Liver (tissue), 8 donors: ENCODE measurements at regions not wholly inside any gene's neighbourhood (a gene's known extent, or its start where the extent isn't known, plus 50 kb on each side); places are given as distances from the start of the nearest gene placed in this dataset.

Source experiments
- DNase-seq: peaks from one replicate; pipeline ENCODE4 v3.0.0-alpha.2; 2017; ENCODE audit warnings: low spot score
- H3K27ac ChIP-seq, 2 donors: one replicate each; pipeline ENCODE4 v1.7.0; 2013; ENCODE audit warnings: inconsistent platforms in 2 of 2, low read length in 2 of 2, control low read depth in 1 of 2, low read depth in 1 of 2, mild to moderate bottlenecking in 1 of 2
- H3K27me3 ChIP-seq, 4 donors: one replicate each; pipeline versions ENCODE4 v1.6.1 to v1.7.0; 2013; ENCODE audit warnings: low read length in 3 of 4, inconsistent platforms in 1 of 4, mild to moderate bottlenecking in 1 of 4, moderate library complexity in 1 of 4; ENCODE audit not compliant: control insufficient read depth in 4 of 4, insufficient read depth in 4 of 4
- H3K36me3 ChIP-seq, 4 donors: one replicate each; pipeline versions ENCODE4 v1.6.1 to v1.7.0; 2013; ENCODE audit warnings: low read length in 3 of 4, mild to moderate bottlenecking in 3 of 4, low read depth in 1 of 4, moderate library complexity in 1 of 4; ENCODE audit not compliant: control insufficient read depth in 4 of 4, insufficient read depth in 3 of 4
- H3K4me1 ChIP-seq, 4 donors: one replicate each; pipeline versions ENCODE4 v1.6.1 to v1.7.0; 2013; ENCODE audit warnings: low read length in 3 of 4, mild to moderate bottlenecking in 3 of 4, moderate library complexity in 1 of 4; ENCODE audit not compliant: control insufficient read depth in 4 of 4, insufficient read depth in 4 of 4
- H3K4me3 ChIP-seq, 3 donors: one replicate each; pipeline versions ENCODE4 v1.6.1 to v1.7.0; 2013; ENCODE audit warnings: low read length in 3 of 3, control low read depth in 1 of 3, low read depth in 1 of 3, mild to moderate bottlenecking in 1 of 3
- H3K9ac ChIP-seq, 2 donors: one replicate each; pipeline ENCODE4 v1.7.0; 2013; ENCODE audit warnings: low read length in 2 of 2, mild to moderate bottlenecking in 2 of 2, moderate library complexity in 2 of 2, control low read depth in 1 of 2, low read depth in 1 of 2
- H3K9me3 ChIP-seq, 4 donors: one replicate each; pipeline versions ENCODE4 v1.6.1 to v1.7.0; 2013; ENCODE audit warnings: low read length in 3 of 4; ENCODE audit not compliant: control insufficient read depth in 4 of 4
- ATF3 ChIP-seq: IDR thresholded peaks from 2 replicates; pipeline ENCODE4 v1.6.1; 2016; ENCODE audit warnings: antibody characterized with exemption
- CTCF ChIP-seq: fragments of 150-350 bp; IDR thresholded peaks from 2 replicates; pipeline ENCODE4 v1.5.1; 2017; ENCODE audit warnings: improper control_type of control experiment, low read depth, low read length; ENCODE audit not compliant: missing input control
- EGR1 ChIP-seq, 2 donors: IDR thresholded peaks; 2 replicates each; pipeline ENCODE4 v1.6.1; 2016 to 2018; ENCODE audit warnings: antibody characterized with exemption in 2 of 2, low read depth in 2 of 2
- FOXA1 ChIP-seq: IDR thresholded peaks from 2 replicates; pipeline ENCODE4 v1.6.1; 2016; ENCODE audit warnings: antibody characterized with exemption
- FOXA2 ChIP-seq: IDR thresholded peaks from 2 replicates; pipeline ENCODE4 v1.6.1; 2016; ENCODE audit warnings: antibody characterized with exemption
- GABPA ChIP-seq, 2 donors: IDR thresholded peaks in 1 of 2; conservative IDR thresholded peaks in 1 of 2; 2 replicates each; pipeline ENCODE4 v1.6.1; 2016; ENCODE audit warnings: antibody characterized with exemption in 2 of 2, mild to moderate bottlenecking in 1 of 2, moderate library complexity in 1 of 2
- HNF4A ChIP-seq, 2 donors: conservative IDR thresholded peaks; 2 replicates each; pipeline ENCODE4 v1.6.1; 2016; ENCODE audit warnings: antibody characterized with exemption in 2 of 2, mild to moderate bottlenecking in 2 of 2
- HNF4G ChIP-seq: IDR thresholded peaks from 2 replicates; pipeline ENCODE4 v1.6.1; 2016; ENCODE audit warnings: antibody characterized with exemption
- JUND ChIP-seq, 2 donors: IDR thresholded peaks; 2 replicates each; pipeline ENCODE4 v1.6.1; 2016; ENCODE audit warnings: antibody characterized with exemption in 2 of 2
- MAX ChIP-seq: IDR thresholded peaks from 2 replicates; pipeline ENCODE4 v1.6.1; 2016; ENCODE audit warnings: antibody characterized with exemption
- NR2F2 ChIP-seq: IDR thresholded peaks from 2 replicates; pipeline ENCODE4 v1.6.1; 2016; ENCODE audit warnings: antibody characterized with exemption
- RAD21 ChIP-seq, 2 donors: IDR thresholded peaks; 2 replicates each; pipeline ENCODE4 v1.6.1; 2016; ENCODE audit warnings: antibody characterized with exemption in 2 of 2, mild to moderate bottlenecking in 2 of 2
- REST ChIP-seq: IDR thresholded peaks from 2 replicates; pipeline ENCODE4 v1.6.1; 2016; ENCODE audit warnings: antibody characterized with exemption, mild to moderate bottlenecking
- RXRA ChIP-seq, 2 donors: IDR thresholded peaks; 2 replicates each; pipeline ENCODE4 v1.6.1; 2017 to 2018; ENCODE audit warnings: antibody characterized with exemption in 2 of 2, mild to moderate bottlenecking in 1 of 2
- SP1 ChIP-seq: IDR thresholded peaks from 2 replicates; pipeline ENCODE4 v1.6.1; 2018; ENCODE audit warnings: antibody characterized with exemption, mild to moderate bottlenecking
- TAF1 ChIP-seq: conservative IDR thresholded peaks from 2 replicates; pipeline ENCODE4 v1.6.1; 2016; ENCODE audit warnings: antibody characterized with exemption, mild to moderate bottlenecking
- YY1 ChIP-seq: IDR thresholded peaks from 2 replicates; pipeline ENCODE4 v1.6.1; 2016; ENCODE audit warnings: antibody characterized with exemption, mild to moderate bottlenecking
- ZBTB33 ChIP-seq: IDR thresholded peaks from 2 replicates; pipeline ENCODE4 v1.6.1; 2016; ENCODE audit warnings: antibody characterized with exemption
- WGBS: extraction: QIAGEN DNeasy Blood & Tissue Kit; methylation state at CpG from one replicate; pipeline ENCODE4 v1.1.7; 2013; 5-methylcytosine and 5-hydroxymethylcytosine counted together
- donor health status: healthy.
- donor health status: healthy.
- donor health status: healthy.
- donor health status: healthy.
- donor health status: healthy.

GRCh38 chr12:86521870-86522269 lies 265.7 kb upstream of the MGAT4C start:
- TF ChIP-seq SP1: no peak
- Histone ChIP-seq H3K4me1 (no peaks in the 10 kb centered on the region), H3K4me3 (no peak overlapping the region), H3K36me3 (no peaks in the 10 kb centered on the region), H3K9ac (no peak overlapping the region), H3K27me3 (no peaks in the 10 kb centered on the region), H3K27ac (no peak overlapping the region), H3K9me3 (peaks cover 0 to 3% (median 3%) of the 10 kb centered on the region in 4 donors)
- 65% methylated on average over 1 of the region's 1 CpG for WGBS
- no peak for DNase-seq

GRCh38 chr12:86513226-86513625 lies 257.0 kb upstream of the MGAT4C start:
- Histone ChIP-seq H3K27me3 (no peaks in the 10 kb centered on the region), H3K4me3 (no peak overlapping the region), H3K4me1 (no peaks in the 10 kb centered on the region), H3K9me3 (no peaks in the 10 kb centered on the region), H3K36me3 (no peaks in the 10 kb centered on the region), H3K9ac (no peak overlapping the region), H3K27ac (no peak overlapping the region)
- TF ChIP-seq RAD21 (IDR thresholded peaks at IDR 0.05): no peak
- TF ChIP-seq FOXA1: no peak
- TF ChIP-seq FOXA2: no peak
- no peak for TF ChIP-seq CTCF
- TF ChIP-seq YY1: no peak
- TF ChIP-seq EGR1 (IDR thresholded peaks at IDR 0.05; ENCODE audit: low read depth in 2 of 2): no peak
- TF ChIP-seq MAX: no peak
- TF ChIP-seq HNF4A (conservative IDR thresholded peaks at IDR 0.05): no peak
- no peak for TF ChIP-seq ATF3
- TF ChIP-seq TAF1: no peak
- no peak for TF ChIP-seq RXRA (IDR thresholded peaks at IDR 0.05)
- no peak for TF ChIP-seq NR2F2
- no peak for TF ChIP-seq SP1
- TF ChIP-seq ZBTB33: no peak
- TF ChIP-seq REST: no peak
- no peak for TF ChIP-seq HNF4G
- TF ChIP-seq GABPA (IDR thresholded peaks at IDR 0.05 in 1 of 2, conservative IDR thresholded peaks at IDR 0.05 in 1 of 2): no peak
- TF ChIP-seq JUND (IDR thresholded peaks at IDR 0.05): no peak
- DNase-seq: no peak
- WGBS: 68% methylated on average over 2 of the region's 2 CpGs
